HG03196 (cell line): ENCODE measurements at regions not wholly inside any gene's neighbourhood (a gene's known extent, or its start where the extent isn't known, plus 50 kb on each side); places are given as distances from the start of the nearest gene placed in this dataset.
"Not testable (repeated sequence)": the region's sequence is repeated elsewhere in the genome, so short reads cannot be mapped to it uniquely, and the experiment has no call there.

Experiments
- ATAC-seq: cut with Tn5 transposase; IDR thresholded peaks from one replicate; pipeline ENCODE4 v1.9.1; 2021; ENCODE audit not compliant: unreplicated experiment

DNA sequence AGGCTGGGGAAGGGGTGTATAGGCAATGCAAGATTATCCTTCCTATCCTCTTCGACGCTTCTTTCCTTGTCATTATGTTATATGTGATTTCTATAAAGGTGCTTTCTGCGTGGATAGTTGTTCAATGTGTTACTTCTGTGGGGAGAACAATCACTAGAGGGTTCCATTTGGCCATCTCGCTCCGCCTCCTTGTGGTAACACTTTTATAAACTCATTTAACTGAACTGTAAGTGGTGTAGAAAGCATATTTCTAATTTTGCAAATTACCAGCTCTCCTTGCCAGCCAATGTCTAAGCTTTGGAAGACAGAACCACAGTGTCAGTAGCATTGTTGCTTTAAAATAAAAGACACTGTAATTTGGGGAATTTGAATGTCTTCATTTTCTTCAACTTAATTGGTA is 1093.7 kb upstream of the MIR17HG start:
- no peak for ATAC-seq

DNA sequence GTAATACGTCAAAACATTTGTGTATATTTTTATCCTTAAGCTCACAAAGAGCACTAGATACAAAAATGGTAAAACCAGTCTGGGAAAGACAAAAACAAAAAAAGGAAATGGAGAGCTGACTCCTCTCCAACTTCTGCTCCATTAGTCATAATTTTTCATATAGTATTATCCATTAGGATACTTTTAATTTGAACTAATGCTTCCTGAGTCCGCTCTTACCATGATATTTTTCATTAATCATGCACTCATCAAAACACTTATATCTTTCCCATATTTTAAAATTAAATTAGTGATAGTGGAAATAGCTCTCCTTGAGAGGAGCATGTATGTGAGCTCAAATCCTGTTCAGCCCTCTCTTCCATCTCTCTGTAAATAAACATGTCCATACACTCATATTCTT is 1093.0 kb upstream of the MIR17HG start:
- no peak for ATAC-seq

DNA sequence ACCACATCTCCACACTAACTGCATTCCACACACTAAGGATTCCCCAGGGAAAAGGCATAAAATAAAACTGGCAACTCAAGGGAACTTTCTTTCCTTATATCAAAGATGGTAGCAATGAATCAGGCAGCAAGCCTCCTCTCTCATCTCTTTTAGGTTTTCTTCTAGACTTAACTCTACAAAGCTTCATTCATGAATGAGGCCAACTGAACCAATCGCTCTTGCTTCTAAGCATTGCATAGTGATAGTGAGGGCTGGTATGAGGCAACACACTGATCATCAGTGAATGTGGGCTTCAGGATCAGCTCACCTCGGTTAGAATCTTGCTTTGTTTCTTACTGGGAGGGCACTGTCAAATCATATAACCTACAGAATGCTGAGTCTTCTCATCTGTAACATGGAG is 1090.7 kb upstream of the MIR17HG start:
- no peak for ATAC-seq

DNA sequence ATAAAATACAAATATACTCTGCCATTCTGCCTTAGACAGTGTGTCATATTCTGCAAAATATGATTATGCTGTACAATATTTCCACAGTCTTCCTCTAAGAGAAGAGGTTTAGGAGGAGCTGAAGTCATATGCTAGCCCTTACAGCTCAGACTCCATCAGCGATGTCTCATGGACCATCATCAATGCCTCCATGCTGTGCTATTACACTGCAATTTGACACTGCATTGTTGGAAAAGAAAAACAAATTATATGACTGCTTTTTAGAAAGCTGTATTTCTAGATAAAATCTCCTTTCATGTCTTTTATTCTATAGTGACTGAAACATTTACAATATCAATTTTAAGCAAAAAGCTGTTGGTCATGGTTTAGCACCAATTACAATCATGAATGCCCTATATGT is 1089.4 kb upstream of the MIR17HG start:
- no peak for ATAC-seq

DNA sequence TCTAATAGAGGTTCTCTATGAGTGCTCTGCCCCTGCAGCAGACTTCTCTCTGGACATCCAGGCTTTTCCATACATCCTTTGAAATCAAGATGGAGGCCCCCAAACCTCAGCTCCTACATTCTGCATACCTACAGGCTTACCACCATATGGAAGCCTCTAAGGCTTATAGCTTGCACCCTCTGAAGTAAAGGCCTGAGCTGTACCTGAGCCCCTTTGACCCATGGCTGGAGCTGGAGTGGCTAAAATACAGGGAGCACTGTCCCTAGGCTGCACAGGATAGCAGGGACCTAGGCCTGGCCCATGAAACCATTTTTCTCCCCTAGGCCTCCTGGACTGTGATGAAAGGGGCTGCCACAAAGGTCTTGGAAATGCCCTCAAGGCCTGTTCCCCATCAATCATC is 1086.1 kb upstream of the MIR17HG start:
- no peak for ATAC-seq

DNA sequence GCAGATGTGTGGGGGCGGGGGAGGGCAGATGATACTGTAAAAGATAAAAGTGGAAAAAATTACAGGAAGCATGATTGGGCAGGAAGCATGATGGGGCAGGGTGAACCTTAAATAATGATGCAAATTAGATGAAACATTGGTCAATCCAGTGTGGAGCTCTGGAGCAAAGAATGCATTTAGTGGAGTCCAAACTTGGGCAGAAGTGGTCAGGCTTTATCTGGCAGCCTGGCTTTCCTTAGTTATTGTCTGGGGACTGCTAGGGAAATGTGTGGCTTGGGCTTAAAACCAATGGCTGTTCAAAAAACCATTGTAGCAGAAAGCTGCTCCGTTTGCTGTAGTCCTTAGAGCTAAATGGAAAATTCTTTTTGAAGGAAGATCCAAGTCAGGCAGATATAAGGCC is 1077.3 kb upstream of the MIR17HG start:
- ATAC-seq, result no peak

DNA sequence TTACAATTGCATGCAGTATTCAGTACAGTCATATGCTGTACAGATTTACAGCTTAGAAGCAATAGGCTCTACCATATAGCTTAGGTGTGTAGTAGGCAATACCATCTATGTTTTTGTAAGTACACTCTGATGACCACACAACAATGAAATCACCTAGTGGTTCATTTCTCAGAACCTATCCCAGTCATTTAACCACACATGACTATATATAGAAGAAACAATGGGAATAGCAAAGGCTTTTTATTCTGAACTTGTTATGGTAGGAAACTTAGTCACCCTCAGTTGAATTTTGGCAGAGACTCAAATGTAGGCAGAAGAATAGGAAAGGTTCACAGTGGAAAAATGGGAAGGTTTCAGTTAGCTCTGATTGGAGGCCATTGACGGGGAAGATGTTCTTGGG is 1075.1 kb upstream of the MIR17HG start:
- ATAC-seq, result no peak

DNA sequence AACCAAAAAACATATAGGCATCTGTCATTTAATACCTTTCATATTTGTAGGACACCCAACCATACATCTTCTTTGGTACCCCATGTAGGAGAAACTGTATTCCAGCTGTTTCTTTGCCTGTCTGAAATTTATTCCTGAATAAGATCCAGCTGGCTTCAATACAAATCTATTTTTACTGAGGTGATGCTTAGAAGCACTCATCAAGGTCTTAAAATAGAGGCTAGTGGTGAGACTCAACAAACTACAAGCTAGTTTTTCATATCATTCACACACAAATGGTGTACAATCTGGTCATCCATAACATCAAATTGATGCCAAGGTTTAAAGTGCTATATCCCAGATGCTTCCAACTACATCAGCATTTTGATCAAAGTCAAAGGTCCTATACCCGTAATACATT is 1071.3 kb upstream of the MIR17HG start:
- no peak for ATAC-seq

DNA sequence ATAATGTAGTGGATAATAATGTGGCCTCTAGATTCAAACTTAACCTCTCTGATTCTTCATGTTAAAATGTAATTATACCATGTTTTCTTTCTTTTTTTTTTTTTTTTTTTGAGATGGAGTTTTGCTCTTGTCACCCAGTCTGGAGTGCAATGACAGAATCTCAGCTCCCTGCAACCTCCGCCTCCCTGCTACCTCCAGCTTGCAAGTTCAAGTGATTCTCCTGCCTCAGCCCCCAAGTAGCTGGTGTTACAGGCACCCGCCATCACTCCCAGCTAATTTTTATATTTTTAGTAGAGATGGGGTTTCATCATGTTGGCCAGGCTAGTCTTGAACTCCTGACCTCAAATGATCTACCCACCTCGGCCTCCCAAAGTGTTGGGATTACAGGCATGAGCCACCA is 1069.3 kb upstream of the MIR17HG start:
- not testable (repeated sequence) for ATAC-seq

DNA sequence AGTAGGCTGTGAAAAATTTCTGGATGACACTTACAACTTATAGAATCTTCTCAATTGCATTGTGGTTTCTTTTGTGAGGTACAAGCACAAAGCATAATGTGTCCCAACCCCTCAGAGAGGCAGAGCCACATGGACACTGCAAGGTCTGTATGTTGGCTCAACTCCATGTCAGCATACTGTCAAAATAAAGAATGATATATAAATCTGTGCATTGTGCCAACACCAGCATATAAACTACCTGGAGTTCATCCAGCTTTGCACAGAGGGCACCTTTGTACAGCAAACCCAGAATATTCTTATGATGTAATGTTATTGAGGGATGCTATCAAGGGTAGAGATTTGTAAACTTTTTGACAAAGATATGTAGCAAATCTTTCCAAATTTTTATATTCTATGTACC is 1065.8 kb upstream of the MIR17HG start:
- no peak for ATAC-seq

DNA sequence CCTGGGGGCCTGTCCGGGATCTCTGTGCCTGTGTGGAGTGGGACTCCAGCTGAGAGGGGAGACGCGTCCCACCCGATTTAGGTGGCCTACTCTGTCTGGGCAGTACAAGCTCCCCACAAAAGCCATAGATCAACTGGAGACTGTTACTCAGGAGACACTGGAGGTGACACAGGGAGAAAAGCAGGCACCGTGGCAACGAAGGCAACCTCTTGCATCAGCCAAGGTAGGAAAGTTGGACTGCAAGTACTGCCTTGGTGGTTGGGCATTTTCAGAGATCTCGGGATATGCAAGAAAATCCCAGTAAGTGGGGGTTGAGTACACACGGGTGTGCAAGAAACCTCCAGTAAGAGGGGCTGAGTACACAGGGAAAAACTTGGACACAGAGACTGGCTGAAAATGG is 1060.0 kb upstream of the MIR17HG start:
- no peak for ATAC-seq

DNA sequence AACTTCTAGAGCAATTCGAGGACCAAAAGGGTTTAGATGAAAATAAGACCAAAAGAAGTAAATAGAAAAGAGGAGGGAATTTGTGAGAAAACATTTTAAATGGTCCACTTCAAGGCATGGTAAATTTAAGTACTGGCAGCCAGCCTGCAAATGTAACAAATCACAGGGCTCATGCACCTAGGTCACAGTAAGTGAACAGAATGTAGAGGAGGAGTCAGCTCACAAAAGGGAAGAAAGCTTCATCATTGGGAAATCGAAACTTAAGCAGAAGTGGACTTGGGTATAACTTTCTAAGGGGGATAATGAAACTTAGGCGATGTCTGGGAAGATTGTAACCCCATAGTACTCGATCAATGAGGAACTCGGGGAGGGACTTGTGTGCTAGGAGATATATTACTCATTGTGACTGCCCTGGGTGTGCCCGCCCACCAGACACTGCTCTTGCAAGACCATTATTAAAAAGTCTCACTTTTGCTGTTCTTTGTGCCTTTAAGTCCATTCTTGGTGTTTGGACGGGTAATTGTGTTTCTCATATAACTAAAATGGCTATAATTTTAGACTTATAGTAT is 1053.6 kb upstream of the MIR17HG start:
- no peak for ATAC-seq

DNA sequence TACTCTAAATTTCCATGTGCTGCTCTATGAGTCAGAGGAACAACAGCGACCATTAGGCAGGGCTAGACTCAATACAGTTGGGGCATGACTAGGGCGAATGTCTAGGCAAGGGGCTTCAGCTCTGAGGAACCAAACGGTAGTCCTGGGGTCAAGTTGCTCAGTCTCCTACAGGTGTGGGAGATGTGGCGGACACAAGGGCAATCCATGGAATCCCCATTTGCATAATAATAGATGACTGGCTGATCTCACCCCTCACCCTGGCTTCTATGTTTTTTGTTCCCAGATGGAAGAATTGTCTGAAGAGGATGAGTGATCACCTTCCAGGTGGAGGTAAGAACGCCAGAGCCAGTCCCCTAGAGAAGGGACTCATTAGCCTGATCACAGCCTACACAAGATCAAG is 1048.2 kb upstream of the MIR17HG start:
- no peak for ATAC-seq

DNA sequence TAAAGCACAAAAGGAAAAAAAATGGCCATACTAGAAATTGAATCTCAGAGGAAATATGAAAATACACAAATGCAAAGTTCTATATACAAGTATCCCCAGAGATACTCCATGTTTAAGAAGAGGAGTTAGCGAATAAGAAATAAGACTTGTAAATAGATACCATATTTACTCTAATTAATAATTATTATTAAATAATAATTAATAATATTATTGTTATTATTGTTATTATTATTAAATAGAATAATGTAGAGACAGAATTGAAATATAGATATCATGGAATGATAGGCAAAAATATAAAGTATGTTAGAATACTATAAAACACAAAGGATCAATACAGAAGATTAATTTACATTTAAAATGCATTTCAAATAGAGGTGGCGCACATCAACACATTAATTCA is 1047.5 kb upstream of the MIR17HG start:
- no peak for ATAC-seq

DNA sequence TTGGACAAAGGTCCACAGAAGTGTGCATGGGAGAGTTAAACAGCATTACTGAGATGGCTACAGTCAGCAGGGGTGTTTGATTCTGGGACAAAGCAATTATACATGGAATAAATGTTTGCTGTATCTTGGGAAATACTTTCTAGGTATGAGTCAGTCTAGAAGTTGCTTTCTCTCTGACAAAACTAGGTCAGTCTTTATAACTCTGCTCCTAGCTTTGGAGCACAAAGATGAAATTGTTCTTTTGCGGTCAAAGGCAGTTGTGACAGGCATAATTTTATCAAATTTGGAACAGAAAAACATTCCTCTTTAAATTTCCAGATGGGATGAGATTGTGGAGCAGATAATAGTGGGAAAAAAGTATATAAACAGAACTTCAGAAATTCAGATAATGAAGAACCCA is 1045.4 kb upstream of the MIR17HG start:
- no peak for ATAC-seq

DNA sequence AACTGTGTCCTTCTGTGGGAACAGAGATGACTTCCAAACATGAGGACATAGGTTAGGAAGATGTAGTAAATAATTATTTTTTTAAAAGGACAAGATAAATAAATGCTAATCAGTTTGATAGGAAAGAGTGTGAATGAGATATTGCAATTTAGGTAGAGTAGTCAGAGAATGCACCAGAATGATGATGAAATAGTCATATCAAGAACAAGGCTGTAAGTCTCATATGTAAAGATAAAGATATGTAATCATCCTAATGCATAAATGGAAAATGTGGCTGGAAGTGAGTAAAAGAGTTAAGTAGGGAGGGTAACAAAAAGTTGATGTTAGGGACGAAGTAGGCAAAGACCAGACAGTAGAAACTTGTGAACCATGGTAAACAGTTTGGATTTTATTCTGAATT is 1041.7 kb upstream of the MIR17HG start:
- no peak for ATAC-seq

DNA sequence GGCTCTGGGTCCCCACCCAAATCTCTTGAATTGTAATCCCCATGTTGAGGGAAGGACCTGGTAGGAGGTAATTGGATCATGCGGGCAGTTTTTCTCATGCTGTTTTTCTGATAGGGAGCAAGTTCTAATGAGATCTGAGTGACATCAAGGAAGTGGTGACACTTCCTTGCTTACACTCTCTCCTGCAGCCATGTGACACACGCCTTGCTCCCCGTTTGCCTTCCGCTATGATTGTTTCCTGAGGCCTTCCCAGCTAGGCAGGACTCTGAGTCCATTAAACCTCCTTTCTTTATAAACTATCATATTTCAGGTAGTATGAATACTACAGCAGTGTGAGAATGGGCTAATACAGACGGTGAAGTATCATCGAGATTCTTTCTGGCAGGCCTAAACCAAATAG is 1040.4 kb upstream of the MIR17HG start:
- ATAC-seq, result no peak

DNA sequence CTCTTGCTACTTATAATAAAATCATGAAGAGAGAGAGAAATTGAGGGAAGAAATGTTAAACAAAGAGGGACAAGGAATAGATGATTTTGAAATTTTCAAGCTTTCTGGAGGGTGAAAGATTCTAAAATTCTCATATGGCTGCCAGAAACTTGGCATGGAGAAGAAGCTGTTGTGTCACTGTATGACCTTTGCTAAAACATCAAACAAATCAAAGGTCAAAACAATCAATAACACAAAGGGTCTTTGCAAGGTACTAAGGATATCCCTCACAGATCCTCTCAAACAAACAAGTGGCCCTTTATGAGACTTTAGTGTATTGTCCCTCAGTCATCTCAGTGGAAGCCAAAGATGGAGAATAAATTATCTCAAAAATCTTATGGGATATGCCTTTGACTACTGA is 1039.2 kb upstream of the MIR17HG start:
- ATAC-seq, result no peak

DNA sequence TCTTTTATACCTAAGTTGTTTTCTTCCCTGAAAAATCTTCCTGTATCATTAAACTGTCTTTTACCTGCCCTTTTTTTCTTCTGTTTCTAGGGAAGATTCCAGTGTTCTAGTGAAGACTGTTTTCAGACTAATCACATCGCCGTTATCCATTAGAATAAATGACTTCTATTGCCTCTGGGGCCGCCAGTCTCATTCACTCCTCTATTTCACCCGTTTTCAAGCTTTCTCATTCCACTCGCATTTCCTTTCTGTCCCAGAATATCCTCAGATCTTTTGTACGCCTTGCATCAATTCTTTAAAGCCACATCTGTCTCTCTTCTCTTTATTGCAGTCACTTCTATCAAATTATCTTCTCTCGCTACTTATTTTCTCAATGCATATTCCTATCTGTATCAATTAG is 1035.6 kb upstream of the MIR17HG start:
- ATAC-seq, result no peak

DNA sequence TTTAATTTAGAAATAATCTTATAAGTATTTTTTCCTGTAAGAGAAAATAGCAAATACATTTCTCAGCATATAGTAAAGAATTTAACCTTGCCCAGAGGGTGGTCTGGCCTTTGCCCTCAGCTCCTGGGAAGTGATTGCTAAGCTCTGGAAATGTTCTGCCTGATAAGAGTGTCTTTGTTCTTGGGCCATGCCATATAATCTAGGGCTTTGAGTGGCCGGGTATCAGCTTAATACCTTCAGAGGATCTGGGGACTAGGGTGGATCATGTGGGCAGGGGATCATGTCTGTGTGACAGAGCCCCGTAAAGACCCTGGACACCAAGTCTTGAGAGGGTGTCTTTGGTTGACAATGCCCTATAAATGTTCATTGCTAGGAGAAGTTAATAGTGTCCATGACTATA is 1032.4 kb upstream of the MIR17HG start:
- no peak for ATAC-seq

DNA sequence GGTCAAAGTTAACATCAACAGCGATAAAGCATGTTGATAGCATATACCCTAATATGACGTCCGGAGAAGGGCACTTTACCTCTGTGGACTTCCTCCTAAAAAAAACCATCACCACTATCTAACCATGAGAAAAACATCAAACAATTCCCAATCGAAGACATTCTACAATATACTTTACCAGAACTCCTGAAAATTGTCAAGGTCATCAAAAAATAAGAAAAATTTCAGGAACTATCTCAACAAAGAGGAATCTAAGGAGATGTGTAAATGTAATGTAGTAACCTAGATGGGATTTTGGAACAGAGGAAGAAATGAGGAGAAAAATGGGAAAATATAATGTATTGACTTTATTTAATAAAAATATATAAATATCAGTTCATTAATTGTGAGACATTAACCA is 1026.8 kb upstream of the MIR17HG start:
- ATAC-seq, result no peak

DNA sequence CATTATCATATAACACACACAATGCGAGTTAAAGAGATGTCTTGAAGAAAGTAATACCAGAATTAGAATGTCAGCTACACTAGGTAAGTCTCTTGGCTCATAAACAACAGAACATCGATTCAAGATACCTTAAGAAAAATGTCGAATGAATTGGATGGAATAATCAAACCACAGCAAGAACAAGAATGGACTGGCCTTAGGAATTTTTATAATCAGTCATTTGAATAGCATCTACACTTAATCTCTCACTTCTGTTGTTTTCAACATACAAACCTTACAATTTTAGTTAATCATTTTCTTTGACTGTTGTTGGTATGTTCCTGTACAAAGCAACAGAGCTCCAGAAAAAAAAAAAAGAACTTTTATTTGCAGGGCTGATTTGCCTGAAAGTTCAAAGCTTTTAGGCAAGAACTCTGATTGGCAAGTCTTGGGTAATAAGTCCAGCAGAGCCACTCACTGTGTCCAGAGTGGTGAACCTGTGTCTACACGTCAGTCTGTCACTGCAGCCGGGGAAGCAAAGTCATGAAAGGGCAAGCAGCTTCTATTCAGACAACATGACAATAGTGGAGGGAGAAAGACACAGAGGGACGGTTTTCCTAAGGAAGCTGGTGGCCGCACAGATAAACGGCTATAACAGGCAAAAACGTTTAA is 1026.1 kb upstream of the MIR17HG start:
- ATAC-seq, result no peak

DNA sequence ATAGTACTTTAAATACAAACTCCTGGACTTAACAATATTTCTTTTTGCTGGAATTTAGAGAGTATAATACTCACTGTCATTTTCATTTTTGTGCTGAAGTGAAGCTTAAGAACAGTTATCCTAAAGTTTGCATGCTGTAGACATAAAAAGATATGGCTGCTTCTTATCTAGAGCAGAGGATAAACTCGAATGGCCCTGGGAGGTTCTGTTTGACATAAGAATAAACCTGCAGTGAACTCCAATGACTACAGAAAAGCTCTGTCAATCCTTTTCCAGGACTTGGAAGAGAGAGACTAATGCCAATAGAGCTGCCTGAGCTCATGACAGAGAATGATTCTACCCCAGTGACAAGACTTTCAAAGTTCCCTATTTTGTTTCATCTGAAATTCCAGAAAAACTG is 1017.8 kb upstream of the MIR17HG start:
- no peak for ATAC-seq
